K562 (cell line): ENCODE measurements at regions not wholly inside any gene's neighbourhood (a gene's known extent, or its start where the extent isn't known, plus 50 kb on each side); places are given as distances from the start of the nearest gene placed in this dataset.

Experiments used
- ATAC-seq: fragments of 200-7000 bp; cut with Tn5 transposase; 3 replicates; pipeline ENCODE4 v1.9.1; 2020; ENCODE audit warnings: moderate library complexity
- BruUV-seq: library from RNA; stranded (reverse); fragments of 400-500 nt; replicated peaks from 2 replicates; lab custom pipeline; 2021; lab: Mats Ljungman, UMichigan
- CTCF ChIA-PET: fragments of 300-600 bp; formaldehyde crosslinking; extraction: SDS; loops from one replicate; lab custom pipeline; 2021; ENCODE audit warnings: low intra/inter-chr PET ratio; lab: Yijun Ruan, JAX
- POLR2A ChIA-PET: fragments of 300-600, 350-650 bp; sonication (Branson Sonifier 250); formaldehyde crosslinking; extraction: SDS; loops from one replicate; lab custom pipeline; 2021; ENCODE audit warnings: antibody characterized with exemption, inconsistent platforms; lab: Yijun Ruan, JAX
- DNase-seq, 4 experiments: peaks; one replicate each; pipeline versions ENCODE4 v3.0.0 to v3.0.0-alpha.2; 2011 to 2018; ENCODE audit warnings: low spot score in 3 of 4, mixed read lengths in 3 of 4; ENCODE audit errors: extremely low read depth in 1 of 4
- FAIRE-seq: peaks from 2 replicates; lab custom pipeline; 2011; peaks lifted over from hg19 to GRCh38; lab: Jason Lieb, UNC
- H2AFZ ChIP-seq: 2 replicates; pipeline ENCODE4 v1.6.0; 2011; ENCODE audit warnings: low read depth, low read length, control low read depth, inconsistent platforms
- H3K27ac ChIP-seq: fragments of 200-600 bp; 3 replicates; pipeline ENCODE4 v1.8.0; 2011; ENCODE audit warnings: low read depth, mild to moderate bottlenecking, control low read depth, inconsistent platforms, low read length, moderate library complexity, mixed read lengths; ENCODE audit errors: extremely low read depth
- H3K27me3 ChIP-seq, 2 experiments: fragments of 300-600 bp in 1 of 2; 2 replicates in 1 of 2; 3 replicates in 1 of 2; pipeline versions ENCODE4 v1.6.0 to v1.8.0; 2011; ENCODE audit warnings: inconsistent platforms in 2 of 2, low read length in 2 of 2, mild to moderate bottlenecking in 1 of 2, mixed read lengths in 1 of 2, moderate library complexity in 1 of 2; ENCODE audit not compliant: control insufficient read depth in 2 of 2, insufficient read depth in 2 of 2
- H3K36me3 ChIP-seq: fragments of 300-600 bp; 3 replicates; pipeline ENCODE4 v1.8.0; 2011; ENCODE audit warnings: mild to moderate bottlenecking, low read length, inconsistent platforms; ENCODE audit not compliant: control insufficient read depth, insufficient read depth
- H3K4me1 ChIP-seq, 2 experiments: fragments of 200-600 bp in 1 of 2; replicated peaks in 1 of 2; 2 replicates in 1 of 2; 3 replicates in 1 of 2; pipeline versions ENCODE4 v1.5.1 to v1.8.0; 2011; ENCODE audit warnings: inconsistent platforms in 2 of 2, low read length in 2 of 2, mild to moderate bottlenecking in 1 of 2, mixed read lengths in 1 of 2, moderate library complexity in 1 of 2; ENCODE audit not compliant: control insufficient read depth in 2 of 2, insufficient read depth in 2 of 2
- H3K4me2 ChIP-seq: 2 replicates; pipeline ENCODE4 v1.6.1; 2011; ENCODE audit warnings: low read length, control low read depth, inconsistent platforms, mixed read lengths; ENCODE audit not compliant: insufficient read depth
- H3K4me3 ChIP-seq: fragments of 200-600 bp; sonication (generic), shearing (Covaris generic); 2 replicates; pipeline ENCODE4 v1.5.1; 2016; ENCODE audit warnings: control low read depth, inconsistent platforms
- H3K79me2 ChIP-seq: fragments of 200-600 bp; 3 replicates; pipeline ENCODE4 v1.8.0; 2011; ENCODE audit warnings: low read length, inconsistent platforms; ENCODE audit not compliant: control insufficient read depth, insufficient read depth
- H3K9ac ChIP-seq, 2 experiments: 2 replicates each; pipeline versions ENCODE4 v1.6.0 to v1.6.1; 2011; ENCODE audit warnings: low read depth in 2 of 2, low read length in 2 of 2, control low read depth in 1 of 2, inconsistent platforms in 1 of 2, mild to moderate bottlenecking in 1 of 2, mixed read lengths in 1 of 2; ENCODE audit not compliant: insufficient read depth in 1 of 2
- H3K9me1 ChIP-seq: one replicate; pipeline ENCODE4 v1.6.0; 2011; ENCODE audit warnings: inconsistent platforms, mild to moderate bottlenecking, low read length, moderate library complexity; ENCODE audit not compliant: control insufficient read depth, insufficient read depth
- H3K9me3 ChIP-seq: replicated peaks from 2 replicates; pipeline ENCODE4 v1.5.1; 2011; ENCODE audit warnings: low read depth, low read length, inconsistent platforms; ENCODE audit not compliant: control insufficient read depth, insufficient read depth
- H4K20me1 ChIP-seq: replicated peaks from 2 replicates; pipeline ENCODE4 v1.6.1; 2011; ENCODE audit warnings: low read length, inconsistent platforms, mixed read lengths; ENCODE audit not compliant: control insufficient read depth, insufficient read depth
- BRD9 ChIP-seq: fragments of 450-650 bp; IDR thresholded peaks from 2 replicates; pipeline ENCODE4 v1.6.1; 2018; ENCODE audit warnings: low read depth; ENCODE audit not compliant: partially characterized antibody
- FUS ChIP-seq: fragments of 200-400 bp; formaldehyde crosslinking; optimal IDR thresholded peaks from 2 replicates; pipeline ENCODE3; 2017; ENCODE audit warnings: low read depth, low read length
- HDAC8 ChIP-seq: fragments of 450-650 bp; IDR thresholded peaks from 2 replicates; pipeline ENCODE4 v1.6.1; 2016; ENCODE audit warnings: mild to moderate bottlenecking, missing genetic modification characterization, moderate library complexity, missing compliant biosample characterization
- UBTF ChIP-seq, 2 experiments: IDR thresholded peaks; 2 replicates each; pipeline ENCODE4 v1.6.1; 2012; ENCODE audit warnings: improper control_type of control experiment in 2 of 2, low read depth in 2 of 2, low read length in 2 of 2, borderline replicate concordance in 1 of 2
- ZNF778 ChIP-seq: fragments of 450-650 bp; formaldehyde crosslinking; IDR thresholded peaks from 2 replicates; pipeline ENCODE4 v1.4.0; 2020; ENCODE audit warnings: mild to moderate bottlenecking, moderate library complexity
- WGBS: fragments of 100-300 bp; shearing (Covaris generic); methylation state at CpG from one replicate; pipeline ENCODE4 v1.1.6; 2016; ENCODE audit warnings: low coverage, mixed read lengths; ENCODE audit not compliant: insufficient coverage; ENCODE audit errors: missing lambda C conversion rate; 5-methylcytosine and 5-hydroxymethylcytosine counted together
- in situ Hi-C: fragments of 300-500 bp; cut with MboI; formaldehyde crosslinking; loops from 4 replicates; pipeline ENCODE4 v1.15.0; 2018; ENCODE audit warnings: inconsistent platforms, mixed read lengths
- intact Hi-C: fragments of 100-400 bp; cut with micrococcal nuclease; formaldehyde crosslinking; loops from 2 replicates; pipeline ENCODE4 v1.14.2; 2022

- POLR2A ChIA-PET, result no interaction called here
- no TSS peak for BruUV-seq
- ATAC-seq (no peak), FAIRE-seq (no peak), DNase-seq (no peak)
- Histone ChIP-seq H3K36me3 (no peaks in the 10 kb centered on the region), H4K20me1 (no peaks in the 10 kb centered on the region), H3K27me3 (no peaks in the 10 kb centered on the region), H3K4me3 (no peak overlapping the region), H3K4me1 (no peaks in the 10 kb centered on the region), H3K79me2 (no peaks in the 10 kb centered on the region), H3K9ac (no peak overlapping the region), H3K4me2 (no peak overlapping the region), H3K9me3 (no peaks in the 10 kb centered on the region), H2AFZ (no peak overlapping the region), H3K27ac (no peak overlapping the region), H3K9me1 (no peaks in the 10 kb centered on the region)
- in situ Hi-C loops, result no loop called here
- TF ChIP-seq FUS, result no peak
- no peak for TF ChIP-seq BRD9
- WGBS, result 0% methylated on average over 1 of the region's 1 CpG
- intact Hi-C loops, result no loop called here
- CTCF ChIA-PET, result no interaction called here
These were observed 836.7 kb downstream of the CBLN2 start for GRCh38 chr18:71707400-71707799.

- no peak overlapping the region for H3K27ac ChIP-seq
- 0% methylated on average over 2 of the region's 2 CpGs for WGBS
- H4K20me1 ChIP-seq, result no peaks in the 10 kb centered on the region
- H3K36me3 ChIP-seq, result no peaks in the 10 kb centered on the region
- no peaks in the 10 kb centered on the region for H3K79me2 ChIP-seq
- no TSS peak for BruUV-seq
- no peaks in the 10 kb centered on the region for H3K27me3 ChIP-seq
- FAIRE-seq (no peak), DNase-seq (no peak), ATAC-seq (no peak)
- TF ChIP-seq UBTF (IDR thresholded peaks at IDR 0.05; ENCODE audit: borderline replicate concordance in 1 of 2, low read depth in 2 of 2, low read length in 2 of 2) (no peak), HDAC8 (tag) (no peak), ZNF778 (CRISPR knock-in tag) (no peak)
- no peaks in the 10 kb centered on the region for H3K4me1 ChIP-seq
- CTCF ChIA-PET, result no interaction called here
- H3K4me2 ChIP-seq, result no peak overlapping the region
- no peaks in the 10 kb centered on the region for H3K9me1 ChIP-seq
- POLR2A ChIA-PET, result no interaction called here
- no peak overlapping the region for H3K4me3 ChIP-seq
- H3K9ac ChIP-seq, result no peak overlapping the region
- intact Hi-C loops (no loop called here), in situ Hi-C loops (no loop called here)
- no peaks in the 10 kb centered on the region for H3K9me3 ChIP-seq
- H2AFZ ChIP-seq, result no peak overlapping the region
These were observed 854.6 kb downstream of the CBLN2 start for GRCh38 chr18:71689416-71690160.
